ENCODE measurements at regions not wholly inside any gene's neighbourhood (a gene's known extent, or its start where the extent isn't known, plus 50 kb on each side); places are given as distances from the start of the nearest gene placed in this dataset.
"Not testable (repeated sequence)": the region's sequence is repeated elsewhere in the genome, so short reads cannot be mapped to it uniquely, and the experiment has no call there.

- no peak for DNase-seq (ENCODE audit: low read depth)
These were observed 1075.4 kb upstream of the POT1 start for GRCh38 chr7:126005064-126005463.

GRCh38 chr7:126001349-126001748 lies 1071.7 kb upstream of the POT1 start:
- no peak for DNase-seq (ENCODE audit: low read depth)

GRCh38 chr7:125984795-125985194 lies 1055.2 kb upstream of the POT1 start:
- no peak for DNase-seq (ENCODE audit: low read depth)

- DNase-seq (ENCODE audit: low read depth) = no peak
These were observed 1042.0 kb upstream of the POT1 start for GRCh38 chr7:125971656-125972055.

- DNase-seq (ENCODE audit: low read depth) = no peak
These were observed 1036.8 kb upstream of the POT1 start for GRCh38 chr7:125966278-125967048.

- no peak for DNase-seq (ENCODE audit: low read depth)
These were observed 1005.3 kb upstream of the POT1 start for GRCh38 chr7:125934955-125935354.

- DNase-seq (ENCODE audit: low read depth) = no peak
These were observed 1004.9 kb upstream of the POT1 start for GRCh38 chr7:125934539-125934938.

- DNase-seq (ENCODE audit: low read depth) = no peak
These were observed 1001.2 kb upstream of the POT1 start for GRCh38 chr7:125930848-125931247.

- DNase-seq (ENCODE audit: low read depth) = no peak
These were observed 997.9 kb upstream of the POT1 start for GRCh38 chr7:125927556-125927955.

GRCh38 chr7:125926621-125927020 lies 997.0 kb upstream of the POT1 start:
- DNase-seq (ENCODE audit: low read depth) = no peak

- DNase-seq (ENCODE audit: low read depth) = no peak
These were observed 994.4 kb upstream of the POT1 start for GRCh38 chr7:125924037-125924436.

GRCh38 chr7:125915381-125915948 lies 985.8 kb upstream of the POT1 start:
- DNase-seq (ENCODE audit: low read depth) = not testable (repeated sequence)

GRCh38 chr7:125908711-125909110 lies 979.1 kb upstream of the POT1 start:
- no peak for DNase-seq (ENCODE audit: low read depth)

GRCh38 chr7:125899577-125899976 lies 970.0 kb upstream of the POT1 start:
- DNase-seq (ENCODE audit: low read depth) = no peak

GRCh38 chr7:125892434-125892833 lies 962.8 kb upstream of the POT1 start:
- no peak for DNase-seq (ENCODE audit: low read depth)

- no peak for DNase-seq (ENCODE audit: low read depth)
These were observed 949.4 kb upstream of the POT1 start for GRCh38 chr7:125878988-125879387.

GRCh38 chr7:125878235-125878956 lies 948.8 kb upstream of the POT1 start:
- no peak for DNase-seq (ENCODE audit: low read depth)

- no peak for DNase-seq (ENCODE audit: low read depth)
These were observed 947.6 kb upstream of the POT1 start for GRCh38 chr7:125877246-125877645.

- no peak for DNase-seq (ENCODE audit: low read depth)
These were observed 946.8 kb upstream of the POT1 start for GRCh38 chr7:125876431-125876830.

- DNase-seq (ENCODE audit: low read depth) = no peak
These were observed 941.8 kb upstream of the POT1 start for GRCh38 chr7:125871431-125871830.

- DNase-seq (ENCODE audit: low read depth) = no peak
These were observed 928.0 kb upstream of the POT1 start for GRCh38 chr7:125857606-125858005.

- DNase-seq (ENCODE audit: low read depth) = no peak
These were observed 918.5 kb upstream of the POT1 start for GRCh38 chr7:125848157-125848556.

GRCh38 chr7:125847692-125848091 lies 918.1 kb upstream of the POT1 start:
- no peak for DNase-seq (ENCODE audit: low read depth)

Measured in forelimb muscle (tissue), 1 donor.